ENCODE measurements at regions not wholly inside any gene's neighbourhood (a gene's known extent, or its start where the extent isn't known, plus 50 kb on each side); places are given as distances from the start of the nearest gene placed in this dataset.

DNA sequence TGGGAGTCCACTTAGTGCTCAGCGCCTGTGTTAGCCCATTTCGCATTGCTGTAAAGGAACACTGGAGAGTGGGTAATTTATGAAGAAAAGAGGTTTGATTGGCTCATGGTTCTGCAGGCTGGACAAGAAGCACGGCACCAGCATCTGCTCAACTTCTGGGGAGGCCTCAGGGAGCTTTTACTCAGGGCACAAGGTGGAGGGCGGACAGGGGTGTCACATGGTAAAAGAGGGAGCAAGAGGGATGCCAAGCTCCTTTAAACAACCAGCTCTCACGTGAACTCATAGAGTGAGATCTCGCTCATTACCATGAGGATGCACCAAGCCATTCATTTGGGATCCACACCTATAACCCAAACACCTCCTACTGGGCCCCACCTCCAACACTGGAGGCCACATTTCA, 181.4 kb upstream of the TLE3 start:
- DNase-seq (ENCODE audit: low read depth) = no peak

DNA sequence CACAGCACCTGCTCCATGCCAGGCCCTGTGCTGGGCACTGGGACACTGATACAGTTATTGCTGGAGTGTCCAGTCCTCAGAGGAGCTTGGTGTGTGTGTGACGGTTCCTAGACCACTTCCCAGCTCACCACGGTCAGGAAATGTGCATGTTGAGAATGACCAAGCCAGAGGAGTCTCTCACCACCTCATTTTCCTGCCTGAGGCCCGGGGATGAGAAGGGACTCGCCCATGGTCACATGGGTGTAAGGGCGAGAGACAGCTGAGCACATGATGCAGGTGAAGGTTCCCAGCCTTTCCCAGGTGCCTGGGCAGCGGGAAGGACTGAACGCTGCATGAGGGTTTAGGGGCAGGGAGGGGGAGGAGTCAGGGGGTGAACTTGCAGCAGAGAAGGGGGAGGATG, 180.9 kb upstream of the TLE3 start:
- no peak for DNase-seq (ENCODE audit: low read depth)

DNA sequence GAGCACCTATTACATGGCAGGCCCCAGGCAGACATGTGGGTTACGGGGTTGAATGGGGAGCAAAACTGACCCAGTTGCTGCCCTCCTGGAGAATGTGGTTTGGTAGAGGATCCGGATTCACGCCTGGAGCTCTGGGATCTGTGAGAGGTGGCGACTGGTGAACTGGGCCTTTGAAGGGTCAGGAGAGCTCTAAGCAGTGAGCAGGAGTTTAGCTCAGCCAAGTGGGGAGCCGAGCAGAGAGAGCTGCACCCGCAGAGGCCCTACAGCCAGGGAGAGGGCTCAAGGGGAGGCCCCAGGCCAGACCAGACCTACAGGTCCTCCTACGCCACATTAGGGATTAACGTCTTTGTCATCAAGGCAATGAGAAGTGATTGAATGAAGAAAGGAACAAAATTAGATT, 179.8 kb upstream of the TLE3 start:
- no peak for DNase-seq (ENCODE audit: low read depth)

DNA sequence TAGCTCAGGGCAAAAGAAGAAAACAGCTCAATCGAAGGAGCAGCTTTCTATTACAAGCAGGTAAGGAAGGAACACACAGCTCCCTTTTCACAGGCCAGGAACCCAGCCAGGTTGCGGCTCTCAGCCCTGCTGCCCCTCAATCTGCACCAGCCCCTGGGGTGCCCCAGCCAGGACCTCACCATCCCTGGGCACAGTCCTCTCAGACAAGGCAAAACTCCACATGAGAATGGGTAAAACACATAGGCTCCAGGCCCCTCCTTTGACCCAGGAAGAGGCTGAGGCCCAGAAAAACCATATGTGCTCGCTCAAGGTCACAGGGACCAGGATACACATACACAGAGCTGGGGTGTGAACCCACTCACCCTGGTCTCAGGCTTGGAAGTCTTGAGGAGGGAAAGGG, 178.7 kb upstream of the TLE3 start:
- no peak for DNase-seq (ENCODE audit: low read depth)

DNA sequence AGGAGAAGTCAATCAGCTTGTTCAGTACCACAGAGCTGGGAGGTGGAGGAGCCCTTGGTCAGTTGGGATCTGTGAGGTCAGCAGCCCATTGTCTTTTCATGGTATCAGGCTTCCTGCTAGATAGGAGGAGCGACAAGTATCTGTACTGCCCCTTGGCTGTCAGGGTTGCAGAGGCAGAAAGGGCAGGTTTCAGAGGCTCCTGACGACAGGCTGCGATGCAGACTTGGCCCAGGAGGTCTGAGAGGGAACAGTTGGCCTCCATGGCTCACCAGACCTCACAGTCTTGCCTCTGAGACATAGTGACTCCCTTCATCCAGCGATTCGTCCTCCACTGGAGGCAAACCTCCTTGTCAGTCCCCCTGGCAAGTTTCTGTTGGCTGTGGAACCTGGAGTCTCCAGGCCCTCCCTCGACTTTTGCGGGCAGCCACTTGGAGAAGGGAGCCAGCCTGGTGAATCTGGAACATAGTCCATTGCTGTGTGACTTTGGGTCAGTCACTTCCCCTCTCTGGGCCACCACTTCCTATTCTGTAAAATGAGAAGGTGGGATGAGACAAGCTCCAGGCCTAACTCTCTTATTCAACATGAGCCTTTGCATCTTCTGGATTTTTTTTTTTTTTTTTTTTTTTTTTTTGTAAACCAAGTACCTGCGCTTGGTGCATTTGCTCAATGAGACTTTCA, 177.9 kb upstream of the TLE3 start:
- no peak for DNase-seq (ENCODE audit: low read depth)

DNA sequence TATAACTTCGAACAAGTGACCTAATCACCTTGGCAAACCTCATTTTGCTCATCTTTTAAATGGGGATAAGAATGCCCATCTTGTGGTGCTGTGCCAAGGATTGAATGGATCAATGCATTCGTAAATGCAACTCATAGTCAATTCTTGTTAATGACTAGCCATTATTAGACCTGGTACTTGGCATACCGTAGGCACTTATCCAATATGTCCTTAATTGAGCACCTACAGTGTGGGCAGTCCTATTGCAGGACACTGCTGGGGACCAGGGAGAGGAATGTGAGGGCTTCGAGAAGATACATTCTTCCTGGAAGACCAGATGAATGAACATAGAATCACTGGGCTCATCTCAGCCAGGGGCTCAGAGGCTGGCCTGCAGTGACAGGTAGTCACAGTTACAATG, 177.2 kb upstream of the TLE3 start:
- no peak for DNase-seq (ENCODE audit: low read depth)

DNA sequence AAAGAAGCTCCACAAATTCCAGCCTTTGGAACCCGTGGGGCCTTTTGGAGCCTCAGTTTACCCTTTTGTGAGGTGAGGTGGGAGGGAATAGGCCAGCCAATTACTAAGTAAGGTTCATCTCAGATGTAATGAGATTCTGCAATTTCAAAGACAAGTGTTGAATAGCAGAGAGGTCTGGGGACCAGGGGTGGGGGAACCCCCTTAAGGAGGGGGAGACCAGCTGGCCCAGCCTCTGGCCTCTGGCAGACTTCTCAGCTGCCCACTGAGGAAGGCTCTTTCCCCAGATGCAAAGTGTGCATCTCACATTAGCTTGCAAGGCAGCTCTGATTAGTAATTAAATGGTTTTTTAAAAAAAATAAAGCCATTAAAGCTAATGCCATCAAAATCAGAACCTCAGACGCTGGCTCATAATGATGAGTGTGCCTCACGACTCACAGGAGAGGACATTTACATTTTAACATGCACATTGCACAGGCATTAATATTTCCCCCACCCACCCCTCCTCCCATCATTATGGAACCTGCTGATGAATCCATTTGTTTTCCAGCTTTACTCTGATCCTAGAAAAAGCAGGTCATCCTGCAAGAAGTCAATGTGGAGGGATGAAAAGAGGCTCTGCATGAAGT, 176.7 kb upstream of the TLE3 start:
- DNase-seq (ENCODE audit: low read depth) = no peak

DNA sequence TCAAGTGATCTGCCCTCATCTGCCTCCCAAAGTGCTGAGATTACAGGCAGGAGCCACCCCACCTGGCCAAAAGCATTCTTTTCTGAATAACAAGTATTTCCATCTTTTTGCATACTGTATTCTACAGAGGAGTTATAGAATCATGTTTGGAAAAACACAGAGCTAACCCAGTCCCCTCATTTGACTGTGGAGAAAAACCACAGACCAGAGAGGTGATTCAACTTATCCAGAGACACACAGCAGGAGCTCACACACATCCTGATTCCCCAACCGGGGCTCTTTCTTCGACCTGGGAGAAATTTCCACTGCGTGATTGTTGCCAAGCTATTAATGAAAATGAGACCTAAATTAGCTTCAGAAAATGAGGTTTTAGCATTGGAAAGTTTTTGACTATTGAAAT, 176.1 kb upstream of the TLE3 start:
- DNase-seq (ENCODE audit: low read depth) = no peak

DNA sequence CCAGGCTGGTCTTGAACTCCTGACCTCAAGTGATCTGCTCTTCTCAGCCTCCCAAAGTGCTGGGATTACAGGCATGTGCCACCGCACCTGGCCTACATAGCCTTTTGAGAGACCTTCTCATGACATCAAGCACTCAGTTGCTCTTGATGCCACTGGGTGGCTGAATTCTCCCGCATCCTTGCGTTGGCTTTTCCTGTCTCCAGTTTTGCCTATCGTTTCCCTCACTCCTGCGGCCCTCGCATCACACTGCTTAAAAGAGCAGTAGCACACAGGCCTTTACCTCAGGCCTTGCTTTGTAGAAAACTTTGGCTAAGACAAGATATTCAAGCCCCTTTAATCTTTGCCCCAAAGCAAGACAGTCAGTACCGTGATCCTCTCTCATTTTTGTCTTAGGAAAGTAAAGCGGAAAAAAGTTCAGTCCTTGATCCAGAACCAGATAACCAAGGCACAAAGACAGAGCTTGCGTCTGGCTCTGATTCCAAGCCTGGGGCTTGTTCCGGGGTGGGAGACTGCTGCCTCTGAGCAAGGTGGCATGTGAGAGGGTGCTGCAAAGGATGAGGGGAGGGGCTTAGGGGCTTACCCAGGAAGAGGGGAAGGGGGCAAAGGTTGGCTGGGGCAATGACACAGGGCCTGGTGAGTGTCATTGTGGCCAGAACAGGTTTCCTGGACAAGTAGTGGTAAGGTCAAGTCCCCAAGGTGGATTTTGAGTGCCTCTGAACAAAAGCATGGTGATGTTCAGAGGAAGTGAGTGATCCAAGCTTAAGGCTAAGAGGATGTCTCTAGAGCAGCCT, 175.0 kb upstream of the TLE3 start:
- DNase-seq (ENCODE audit: low read depth) = no peak

DNA sequence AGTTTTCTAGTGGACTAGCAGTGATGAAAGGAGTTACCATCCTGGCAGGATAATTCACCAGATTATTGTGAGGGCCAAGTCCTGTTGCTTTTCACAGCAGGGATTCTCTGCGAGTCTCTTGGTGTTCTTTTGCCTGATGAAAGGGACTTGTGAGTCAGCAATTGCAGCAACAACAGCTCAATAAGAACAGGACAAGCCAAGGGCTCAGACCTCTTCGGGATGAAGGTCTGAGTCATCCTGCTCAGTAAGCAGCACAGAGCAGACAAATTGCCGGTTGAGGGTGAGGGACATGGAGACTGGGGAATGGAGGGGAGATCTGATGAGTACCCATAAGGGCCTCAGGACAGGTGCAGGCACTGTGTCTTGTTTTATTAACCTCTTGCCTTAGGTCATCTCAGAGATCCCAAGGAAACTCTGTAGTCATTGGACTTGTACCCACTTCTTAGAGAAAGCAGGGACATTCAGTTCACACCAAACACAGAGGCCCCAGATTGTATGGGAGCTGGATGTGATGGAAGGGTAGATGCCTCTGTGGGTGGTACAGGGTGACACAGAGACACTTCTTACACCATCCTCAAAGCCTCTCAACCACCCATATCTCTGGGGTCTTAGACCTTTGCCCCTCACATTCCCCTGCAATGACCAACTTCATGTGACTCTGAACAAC, 173.8 kb upstream of the TLE3 start:
- DNase-seq (ENCODE audit: low read depth) = no peak

DNA sequence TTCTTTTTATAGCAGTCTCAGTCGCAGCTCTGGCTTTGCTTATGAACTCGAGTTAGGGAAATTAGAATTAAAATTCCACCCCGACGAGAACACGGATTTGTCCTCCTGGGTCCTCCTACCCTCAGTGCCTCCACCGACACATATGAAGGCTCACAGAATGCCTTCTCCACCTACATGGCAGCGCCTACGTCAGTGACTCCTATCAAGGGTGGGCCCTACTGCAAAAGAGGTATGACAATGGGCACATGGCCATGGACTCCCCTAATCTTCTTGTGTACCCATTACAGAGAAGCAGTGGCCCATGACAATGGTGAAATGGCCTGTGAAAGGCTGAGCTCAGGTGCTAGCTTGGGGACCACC, 173.0 kb upstream of the TLE3 start:
- no peak for DNase-seq (ENCODE audit: low read depth)

DNA sequence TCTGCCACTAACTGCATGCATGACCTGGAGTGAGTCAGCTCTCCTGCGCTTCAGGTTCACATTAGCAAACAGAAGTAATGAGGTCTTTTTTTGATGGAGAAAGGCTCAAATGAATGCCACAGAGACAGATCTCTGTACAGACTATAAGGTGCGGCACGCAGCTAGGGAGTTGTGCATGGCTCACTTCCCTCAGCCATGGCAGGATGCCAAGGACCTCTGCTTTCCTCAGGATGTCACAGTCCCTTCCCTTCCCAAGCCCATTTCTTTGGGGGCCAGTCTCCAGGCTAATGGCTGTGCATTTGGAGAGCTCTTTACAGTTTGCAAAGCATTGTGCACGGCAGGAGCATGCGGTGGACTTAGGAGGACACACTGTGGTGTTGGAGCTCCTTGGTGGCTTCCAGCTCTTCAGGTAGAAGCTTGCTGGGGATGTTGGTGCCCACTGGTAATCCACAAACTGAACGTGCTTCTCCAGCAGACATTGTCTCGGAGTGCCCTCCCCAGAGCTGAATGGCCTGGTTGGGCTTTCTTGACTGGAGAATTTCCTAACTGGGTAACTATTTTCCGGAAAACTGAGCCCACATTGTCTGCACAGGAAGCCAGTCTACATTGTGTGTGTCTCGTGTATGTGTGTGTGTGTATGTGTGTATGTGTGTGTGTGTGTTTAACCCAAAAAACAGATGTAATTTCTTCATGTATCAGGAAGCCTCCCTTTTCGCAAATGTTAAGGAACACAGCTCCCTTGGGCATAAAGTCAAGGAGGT, 172.5 kb upstream of the TLE3 start:
- DNase-seq (ENCODE audit: low read depth) = no peak

DNA sequence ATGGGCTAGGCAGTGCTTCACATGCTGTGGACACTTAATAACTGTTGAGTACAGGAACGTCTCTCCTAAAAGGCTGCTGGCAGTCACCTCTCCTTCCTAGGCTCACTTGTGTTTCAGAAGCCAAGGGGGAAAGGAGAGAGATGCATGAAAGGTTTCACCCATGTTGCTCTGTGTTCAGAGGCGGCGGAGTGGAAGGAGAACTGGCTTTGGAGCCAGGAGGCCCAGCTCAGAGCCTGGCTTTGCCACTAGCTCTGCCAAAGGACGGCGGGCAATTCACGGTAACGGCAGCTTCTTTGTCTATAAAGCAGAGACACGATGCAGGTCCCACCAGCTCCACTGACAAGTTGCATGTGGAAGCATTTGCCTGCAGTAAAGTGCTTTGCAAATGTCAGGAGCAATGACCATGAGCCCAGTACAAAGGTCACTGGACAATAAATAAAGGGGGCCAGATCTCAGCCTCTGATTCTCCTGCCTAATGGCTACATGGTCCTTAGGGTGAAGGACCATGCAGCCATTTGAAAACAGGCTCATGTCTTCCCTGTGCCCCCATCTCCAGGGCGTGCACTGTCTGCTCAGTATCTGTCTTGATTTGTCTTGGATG, 171.7 kb upstream of the TLE3 start:
- DNase-seq (ENCODE audit: low read depth) = no peak

DNA sequence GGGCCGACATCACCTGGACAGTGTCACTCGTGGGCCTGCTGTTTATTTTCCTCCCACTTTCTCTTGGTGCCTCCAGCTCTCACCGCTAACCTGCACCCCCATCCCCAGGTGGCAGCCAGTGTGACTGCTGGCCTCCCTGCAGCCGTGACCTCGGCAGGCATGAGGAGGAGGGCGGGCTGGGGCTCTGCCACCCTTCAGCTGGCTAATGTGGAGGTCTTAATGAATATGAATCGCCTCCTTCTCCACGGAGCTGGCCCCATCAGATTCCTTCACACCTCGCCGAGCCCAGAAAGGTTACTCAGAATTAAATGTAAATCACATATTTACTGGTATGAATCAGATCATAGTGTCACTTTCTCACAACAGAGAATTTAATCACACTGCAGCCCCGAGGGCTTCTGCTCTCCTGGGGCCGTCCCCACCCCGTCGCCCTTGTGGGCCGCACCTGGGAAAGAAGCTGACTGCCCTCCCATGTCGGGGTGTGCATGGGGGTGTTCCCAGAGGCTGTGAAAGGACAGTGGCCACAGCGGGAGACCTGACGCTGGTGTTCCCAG, 171.1 kb upstream of the TLE3 start:
- no peak for DNase-seq (ENCODE audit: low read depth)

DNA sequence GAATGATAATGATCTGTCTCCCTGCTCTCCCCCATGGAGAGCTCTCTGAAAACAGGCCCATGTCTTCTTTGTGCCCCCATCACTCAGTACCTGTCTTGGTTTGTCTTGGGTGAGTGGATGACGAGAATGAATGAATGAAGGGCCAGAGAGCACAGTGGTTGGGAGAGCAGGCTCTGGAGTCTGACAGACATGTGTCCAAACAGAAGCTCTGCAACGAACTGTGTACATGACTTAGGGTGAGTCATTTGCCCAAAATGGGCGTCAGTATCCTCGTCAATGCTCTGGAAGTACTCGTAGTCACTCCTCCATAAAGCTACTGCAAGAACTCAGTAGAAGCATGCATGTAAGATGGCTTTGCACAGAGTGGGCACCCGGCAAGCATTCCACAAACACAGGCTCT, 170.2 kb upstream of the TLE3 start:
- DNase-seq (ENCODE audit: low read depth) = no peak

DNA sequence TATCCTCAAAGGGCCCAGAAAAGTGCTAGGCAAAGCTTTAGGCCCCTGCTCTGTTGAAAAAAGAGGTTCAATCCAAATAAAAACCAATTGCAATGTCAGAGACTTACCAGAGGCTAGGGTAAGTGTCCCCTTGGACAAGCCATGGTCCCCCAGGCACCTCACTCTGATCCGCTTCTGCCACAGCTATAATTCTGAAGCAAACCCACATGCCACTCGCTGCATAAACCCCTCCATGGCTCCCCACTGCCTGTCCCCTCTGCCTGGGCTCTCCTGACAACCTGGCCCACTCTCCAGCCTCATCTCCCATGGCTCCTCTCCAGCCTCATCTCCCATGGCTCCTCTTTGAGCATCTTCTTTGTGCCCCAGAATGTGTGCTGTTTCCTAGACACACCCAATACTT, 169.6 kb upstream of the TLE3 start:
- DNase-seq (ENCODE audit: low read depth) = no peak

DNA sequence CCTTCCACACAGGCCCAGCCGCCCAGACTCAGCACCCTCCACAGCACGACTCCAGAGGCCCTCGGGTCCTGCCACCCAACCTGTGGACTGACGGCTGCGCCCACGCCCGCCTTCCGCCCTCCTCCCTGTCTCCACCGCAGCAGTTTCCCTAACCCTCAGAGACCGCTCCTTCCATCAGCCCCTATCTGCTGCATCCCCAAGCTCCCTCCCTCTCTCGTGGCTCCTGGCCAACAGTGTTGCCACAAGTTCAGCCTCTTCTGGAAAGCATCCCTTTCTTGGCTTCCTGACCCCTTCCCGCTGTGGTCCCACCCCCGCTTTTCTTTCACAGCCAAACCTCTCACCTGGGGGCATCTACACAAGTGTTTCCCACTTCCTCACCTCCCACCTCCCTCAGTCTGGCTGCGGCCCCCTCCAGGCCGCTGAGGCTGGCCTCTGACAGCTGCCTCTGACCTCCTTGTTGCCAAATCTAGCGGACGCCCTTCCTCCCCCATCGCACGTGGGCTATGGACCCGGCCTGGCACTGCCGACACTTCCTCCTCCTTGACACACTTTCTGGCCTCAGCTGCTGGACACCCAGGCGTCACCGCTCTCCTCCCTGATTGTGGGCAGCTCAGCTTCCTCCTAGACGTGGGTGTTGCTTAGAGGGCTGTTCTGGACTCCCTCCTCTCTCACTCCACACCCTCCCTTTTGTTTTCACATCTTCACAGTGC, 168.8 kb upstream of the TLE3 start:
- DNase-seq (ENCODE audit: low read depth) = no peak

DNA sequence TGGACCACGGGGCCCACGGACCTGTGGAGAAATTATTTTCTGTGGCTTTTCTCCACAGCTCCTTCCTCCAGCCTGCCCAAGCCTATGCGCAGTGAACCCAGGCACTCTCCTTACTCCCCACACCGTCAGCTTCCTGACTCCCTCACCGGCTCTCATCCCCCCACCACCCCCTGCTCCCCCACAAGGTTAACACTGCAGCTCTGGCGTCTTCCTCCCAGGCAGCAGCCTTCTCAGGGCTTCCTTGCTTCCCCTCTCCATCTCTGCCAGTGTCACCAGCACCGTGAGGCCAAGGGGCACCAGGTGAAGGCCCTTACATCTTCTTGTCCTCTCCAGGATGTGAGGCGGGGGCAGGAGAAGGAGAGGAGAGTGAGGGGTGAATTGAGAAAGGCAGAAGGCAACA, 168.3 kb upstream of the TLE3 start:
- no peak for DNase-seq (ENCODE audit: low read depth)

DNA sequence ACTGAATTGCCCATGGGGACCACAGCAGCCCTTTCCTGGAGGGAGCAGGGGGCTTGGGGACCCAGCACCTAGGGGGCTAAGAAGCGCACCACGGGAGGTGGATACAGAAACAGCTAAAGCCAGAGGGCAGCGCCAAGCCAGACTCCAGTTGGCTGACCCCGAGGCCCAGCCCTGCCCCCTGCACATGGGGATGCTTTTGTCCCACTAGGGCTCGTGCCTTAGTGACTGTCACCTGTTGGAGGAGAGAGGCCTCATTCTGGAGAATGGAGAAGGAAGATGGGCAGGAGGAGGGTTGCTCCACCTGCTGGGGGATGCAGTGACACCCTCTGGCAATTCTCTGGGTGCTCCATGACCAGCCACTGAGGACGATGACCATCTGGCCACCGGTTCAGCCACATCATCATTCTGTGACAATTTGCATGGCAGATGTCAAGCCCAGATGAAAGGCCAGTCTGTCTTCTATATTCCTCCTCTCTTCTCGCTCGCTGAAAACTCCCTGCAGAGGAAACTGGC, 167.8 kb upstream of the TLE3 start:
- DNase-seq (ENCODE audit: low read depth) = no peak

DNA sequence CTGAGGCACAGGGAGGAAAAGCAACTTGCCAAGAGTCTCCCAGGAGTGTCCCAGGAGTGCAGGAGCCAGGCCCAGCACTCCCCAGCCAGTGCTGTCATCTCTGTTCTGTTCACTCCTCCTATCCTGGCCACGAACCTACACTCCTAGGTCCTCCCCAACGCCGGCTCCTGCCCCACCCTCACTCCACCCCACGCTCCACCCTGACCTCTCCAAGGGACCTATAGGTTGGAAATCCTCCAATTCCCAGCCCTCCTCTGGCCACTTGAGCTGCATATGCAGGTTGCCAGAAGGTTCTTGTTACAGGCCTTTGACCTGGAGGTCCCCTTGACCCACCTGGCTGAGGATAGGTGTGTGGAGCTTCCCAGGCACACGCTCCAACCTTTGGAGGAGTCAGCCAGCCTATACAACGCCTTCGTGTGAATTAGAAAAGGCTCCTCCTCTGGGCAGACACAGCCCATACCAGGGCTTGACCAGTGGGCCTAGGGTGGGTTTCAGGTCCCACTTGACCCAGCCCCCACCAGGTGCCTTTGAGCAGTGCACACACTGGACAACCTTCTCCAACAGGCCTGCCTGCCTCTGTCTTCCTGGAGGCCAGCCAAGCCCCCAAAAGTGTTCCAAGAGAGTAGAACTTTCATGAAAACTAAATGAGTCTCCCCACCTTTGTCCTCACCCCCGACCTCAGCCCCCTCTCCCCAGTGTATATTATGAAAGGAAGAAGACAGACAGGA, 167.2 kb upstream of the TLE3 start:
- DNase-seq (ENCODE audit: low read depth) = no peak
